ENCODE measurements at regions not wholly inside any gene's neighbourhood (a gene's known extent, or its start where the extent isn't known, plus 50 kb on each side); places are given as distances from the start of the nearest gene placed in this dataset.

GRCh38 chr11:70700871-70701270 lies 302.5 kb downstream of the CTTN start:
- no peak for TF ChIP-seq CTCF (conservative IDR thresholded peaks at IDR 0.05; ENCODE audit: low read depth, low read length)
- TF ChIP-seq EZH2 (IDR thresholded peaks at IDR 0.05; ENCODE audit: borderline replicate concordance, low read depth, low read length, poor library complexity, severe bottlenecking): no peak

Data from A673 (cell line).